ENCODE measurements at regions not wholly inside any gene's neighbourhood (a gene's known extent, or its start where the extent isn't known, plus 50 kb on each side); places are given as distances from the start of the nearest gene placed in this dataset.
A peak's percentile ranks its signal among the peaks of the same experiment; 100 is the strongest.
"Not testable (repeated sequence)": the region's sequence is repeated elsewhere in the genome, so short reads cannot be mapped to it uniquely, and the experiment has no call there.

GRCh38 chr6:4250645-4251044 lies 115.3 kb upstream of the ECI2 start:
- peak overlapping the region; percentile 30 for H3K27ac ChIP-seq (ENCODE audit: insufficient read depth, low read depth, low read length)
- H2AFZ ChIP-seq (ENCODE audit: low read depth, low read length): no peak overlapping the region
- no peaks in the 10 kb centered on the region for H3K79me2 ChIP-seq (ENCODE audit: control insufficient read depth, insufficient read depth, low read length)
- FAIRE-seq: peak; percentile 33
- H3K4me3 ChIP-seq (replicated peaks in 1 of 3; ENCODE audit: insufficient read depth in 1 of 3, low read depth in 1 of 3, low read length in 3 of 3): no peak overlapping the region
- no peaks in the 10 kb centered on the region for H4K20me1 ChIP-seq (replicated peaks; ENCODE audit: control insufficient read depth, extremely low read depth, insufficient read depth, low read length)
- no peak overlapping the region for H3K9ac ChIP-seq (replicated peaks; ENCODE audit: extremely low read depth, insufficient read depth, low read length)
- TF ChIP-seq GATA2 (IDR thresholded peaks at IDR 0.05; ENCODE audit: insufficient read depth, insufficient read length, low read depth, low read length) (peak; percentile 22), JUN (IDR thresholded peaks at IDR 0.05; ENCODE audit: borderline replicate concordance, insufficient read depth, insufficient read length, low read depth) (peak; percentile 30), FOS (IDR thresholded peaks at IDR 0.05; ENCODE audit: borderline replicate concordance, insufficient read depth, low read length) (peak; percentile 77), POLR2AphosphoS5 (IDR thresholded peaks at IDR 0.05; ENCODE audit: insufficient read depth, low read depth, low read length) (no peak), MYC (IDR thresholded peaks at IDR 0.05; ENCODE audit: low read depth, low read length) (no peak)
- DNase-seq (ENCODE audit: low read depth, low spot score): peak; percentile 79
- no peaks in the 10 kb centered on the region for H3K36me3 ChIP-seq (ENCODE audit: control insufficient read depth in 2 of 2, extremely low read depth in 1 of 2, insufficient read depth in 2 of 2, low read length in 2 of 2)
- no peaks in the 10 kb centered on the region for H3K9me3 ChIP-seq (replicated peaks; ENCODE audit: control insufficient read depth, insufficient read depth, low read length)
- H3K9me1 ChIP-seq (replicated peaks; ENCODE audit: control insufficient read depth, extremely low read depth, insufficient read depth, low read length): no peaks in the 10 kb centered on the region
- H3K4me1 ChIP-seq (ENCODE audit: control insufficient read depth, extremely low read depth, insufficient read depth, low read length): peaks cover 31% of the 10 kb centered on the region
- dilution Hi-C loops (cut with MboI; ENCODE audit: extremely low pct_ligation_motif_present, low sequenced_read_pairs): no loop called here
- intact Hi-C loops (cut with micrococcal nuclease): loop anchor here (5.0 kb wide), 2 partner anchors 102 to 207 kb away; no protein-coding TSS in a partner anchor
- CTCF ChIA-PET: interaction anchor here (0.6 to 1.4 kb wide), 3 partner anchors 15 to 69 kb away, joined by 3 to 4 read pairs (median 4); no protein-coding TSS in a partner anchor
- no peaks in the 10 kb centered on the region for H3K27me3 ChIP-seq (ENCODE audit: control insufficient read depth in 2 of 2, insufficient read depth in 2 of 2, low read length in 2 of 2)
- POLR2A ChIA-PET: no interaction called here
- H3K4me2 ChIP-seq (ENCODE audit: insufficient read depth, low read length): peak overlapping the region; percentile 59
- BruUV-seq (replicated peaks): no TSS peak

GRCh38 chr6:4243832-4244231 lies 108.5 kb upstream of the ECI2 start:
- H3K4me1 ChIP-seq (ENCODE audit: control insufficient read depth, extremely low read depth, insufficient read depth, low read length); CTCF ChIA-PET; FAIRE-seq; POLR2A ChIA-PET; intact Hi-C loops (cut with micrococcal nuclease); H2AFZ ChIP-seq (ENCODE audit: low read depth, low read length); BruUV-seq (replicated peaks); H3K36me3 ChIP-seq (ENCODE audit: control insufficient read depth in 2 of 2, extremely low read depth in 1 of 2, insufficient read depth in 2 of 2, low read length in 2 of 2); H3K9me3 ChIP-seq (replicated peaks; ENCODE audit: control insufficient read depth, insufficient read depth, low read length); dilution Hi-C loops (cut with MboI; ENCODE audit: extremely low pct_ligation_motif_present, low sequenced_read_pairs); DNase-seq (ENCODE audit: low read depth, low spot score); H3K79me2 ChIP-seq (ENCODE audit: control insufficient read depth, insufficient read depth, low read length); H3K27ac ChIP-seq (ENCODE audit: insufficient read depth, low read depth, low read length); H3K4me3 ChIP-seq (replicated peaks in 1 of 3; ENCODE audit: insufficient read depth in 1 of 3, low read depth in 1 of 3, low read length in 3 of 3); H3K9ac ChIP-seq (replicated peaks; ENCODE audit: extremely low read depth, insufficient read depth, low read length); H3K27me3 ChIP-seq (ENCODE audit: control insufficient read depth in 2 of 2, insufficient read depth in 2 of 2, low read length in 2 of 2); H4K20me1 ChIP-seq (replicated peaks; ENCODE audit: control insufficient read depth, extremely low read depth, insufficient read depth, low read length); H3K4me2 ChIP-seq (ENCODE audit: insufficient read depth, low read length); H3K9me1 ChIP-seq (replicated peaks; ENCODE audit: control insufficient read depth, extremely low read depth, insufficient read depth, low read length): not testable (repeated sequence)
